Lung (tissue), 11 donors: ENCODE measurements at regions not wholly inside any gene's neighbourhood (a gene's known extent, or its start where the extent isn't known, plus 50 kb on each side); places are given as distances from the start of the nearest gene placed in this dataset.

Source experiments
- ATAC-seq: fragments of 200-7000 bp; cut with Tn5 transposase; one replicate; pipeline ENCODE4 v1.9.1; 2020; ENCODE audit warnings: moderate number of reproducible peaks; ENCODE audit not compliant: insufficient read depth, low FRiP score
- DNase-seq, 3 donors: peaks; one replicate each; pipeline ENCODE4 v3.0.0-alpha.2; 2013 to 2017
- H3K27ac ChIP-seq, 2 donors: one replicate each; pipeline ENCODE4 v1.5.1; 2013; ENCODE audit warnings: mild to moderate bottlenecking in 2 of 2, moderate library complexity in 2 of 2, control low read depth in 1 of 2, inconsistent platforms in 1 of 2, low read depth in 1 of 2, low read length in 1 of 2
- H3K27me3 ChIP-seq, 3 donors: one replicate each; pipeline ENCODE4 v1.5.1; 2013; ENCODE audit warnings: low read length in 2 of 3; ENCODE audit not compliant: control insufficient read depth in 3 of 3, insufficient read depth in 3 of 3
- H3K36me3 ChIP-seq, 4 donors: one replicate each; pipeline ENCODE4 v1.5.1; 2013; ENCODE audit warnings: low read length in 4 of 4, mild to moderate bottlenecking in 1 of 4, moderate library complexity in 1 of 4; ENCODE audit not compliant: control insufficient read depth in 4 of 4, insufficient read depth in 4 of 4
- H3K4me1 ChIP-seq, 5 donors: one replicate each; pipeline ENCODE4 v1.5.1; 2013; ENCODE audit warnings: low read length in 5 of 5, mild to moderate bottlenecking in 2 of 5, moderate library complexity in 1 of 5; ENCODE audit not compliant: control insufficient read depth in 5 of 5, insufficient read depth in 5 of 5
- H3K4me3 ChIP-seq: one replicate; pipeline ENCODE4 v1.5.1; 2013; ENCODE audit warnings: mild to moderate bottlenecking, control low read depth, moderate library complexity
- H3K9ac ChIP-seq, 2 donors: one replicate each; pipeline ENCODE4 v1.5.1; 2013; ENCODE audit warnings: low read length in 2 of 2, control low read depth in 1 of 2; ENCODE audit not compliant: insufficient read depth in 1 of 2
- H3K9me3 ChIP-seq, 4 donors: one replicate each; pipeline ENCODE4 v1.5.1; 2013; ENCODE audit warnings: low read length in 3 of 4, mild to moderate bottlenecking in 1 of 4, moderate library complexity in 1 of 4; ENCODE audit not compliant: control insufficient read depth in 4 of 4, insufficient read depth in 3 of 4
- CTCF ChIP-seq: IDR thresholded peaks from 2 replicates; pipeline ENCODE4 v1.5.1; 2012; ENCODE audit warnings: mild to moderate bottlenecking; ENCODE audit errors: control extremely low read depth, extremely low read depth
- WGBS, 2 donors: extraction: QIAGEN DNeasy Blood & Tissue Kit; methylation state at CpG; one replicate each; pipeline ENCODE4 v1.1.7; 2013; 5-methylcytosine and 5-hydroxymethylcytosine counted together
- donor health status: control.
- donor health status: control.
- donor health status: Bipolar disorder and iron deficiency.
- donor health status: healthy.
- donor health status: DM: yes; HTN: yes; CAD: no.

- no peak for ATAC-seq
- no peak overlapping the region for H3K4me3 ChIP-seq
- H3K9ac ChIP-seq: no peak overlapping the region
- no peak for DNase-seq
- WGBS, 2 donors: 69 to 78% methylated on average over 4 of the region's 4 CpGs
- H3K27me3 ChIP-seq: no peaks in the 10 kb centered on the region
- peaks cover 0 to 9% (median 0%) of the 10 kb centered on the region in 5 donors for H3K4me1 ChIP-seq
- no peak for TF ChIP-seq CTCF
- H3K27ac ChIP-seq: no peak overlapping the region
- H3K9me3 ChIP-seq: peaks cover 0 to 3% (median 0%) of the 10 kb centered on the region in 4 donors
- no peaks in the 10 kb centered on the region for H3K36me3 ChIP-seq
Observed at GRCh38 chr7:135833642-135834041, 85.0 kb upstream of the FAM180A start.

- TF ChIP-seq CTCF: no peak
- Histone ChIP-seq H3K4me3 (no peak overlapping the region), H3K4me1 (peaks cover 0 to 9% (median 0%) of the 10 kb centered on the region in 5 donors), H3K9ac (no peak overlapping the region), H3K36me3 (no peaks in the 10 kb centered on the region), H3K9me3 (peaks cover 0 to 3% (median 0%) of the 10 kb centered on the region in 4 donors), H3K27ac (no peak overlapping the region), H3K27me3 (no peaks in the 10 kb centered on the region)
- ATAC-seq: no peak
- WGBS, 2 donors: 56 to 70% methylated on average over 4 of the region's 4 CpGs
- no peak for DNase-seq
Observed at GRCh38 chr7:135831455-135832195, 83.0 kb upstream of the FAM180A start.

GRCh38 chr7:135828604-135829003 is 80.0 kb upstream of the FAM180A start:
- no peak for TF ChIP-seq CTCF
- 86 to 94% methylated on average over 9 of the region's 9 CpGs for WGBS, 2 donors

GRCh38 chr7:135827391-135827790 is 78.8 kb upstream of the FAM180A start:
- H3K9ac ChIP-seq: no peak overlapping the region
- TF ChIP-seq CTCF: no peak
- H3K4me1 ChIP-seq: peaks cover 0 to 9% (median 0%) of the 10 kb centered on the region in 5 donors
- DNase-seq (no peak), ATAC-seq (no peak)
- WGBS, 2 donors: 74 to 91% methylated on average over 2 of the region's 2 CpGs
- no peak overlapping the region for H3K27ac ChIP-seq
- H3K9me3 ChIP-seq: no peaks in the 10 kb centered on the region
- H3K36me3 ChIP-seq: no peaks in the 10 kb centered on the region
- H3K27me3 ChIP-seq: no peaks in the 10 kb centered on the region
- no peak overlapping the region for H3K4me3 ChIP-seq

More at GRCh38 chr7:135828604-135829003, 80.0 kb upstream of the FAM180A start:
- Histone ChIP-seq H3K4me1 (peaks cover 0 to 9% (median 0%) of the 10 kb centered on the region in 5 donors), H3K36me3 (no peaks in the 10 kb centered on the region), H3K27me3 (no peaks in the 10 kb centered on the region), H3K9me3 (no peaks in the 10 kb centered on the region), H3K9ac (no peak overlapping the region), H3K27ac (no peak overlapping the region), H3K4me3 (no peak overlapping the region)
- DNase-seq (no peak), ATAC-seq (no peak)
